ENCODE measurements at regions not wholly inside any gene's neighbourhood (a gene's known extent, or its start where the extent isn't known, plus 50 kb on each side); places are given as distances from the start of the nearest gene placed in this dataset.
A peak's percentile ranks its signal among the peaks of the same experiment; 100 is the strongest.

DNA sequence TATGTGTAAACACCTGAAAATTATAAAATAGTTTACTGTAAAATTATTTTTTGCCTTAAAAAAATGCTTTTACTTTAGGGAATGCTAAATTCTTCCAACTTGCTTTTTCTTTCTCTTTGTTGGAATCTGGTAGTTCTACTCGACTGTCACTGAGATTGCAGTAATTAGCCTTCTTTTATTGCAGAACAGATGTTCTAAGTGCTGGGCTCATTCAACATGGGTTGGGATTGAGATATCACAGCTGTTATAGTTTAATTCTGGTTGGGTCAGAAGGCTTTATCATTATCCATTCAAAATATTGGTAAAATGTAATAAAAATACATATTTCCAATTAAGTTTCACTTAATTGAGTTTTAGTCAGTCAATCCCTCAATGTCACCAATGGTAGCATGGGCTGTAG lies 686.7 kb downstream of the CDH18 start:
- Histone ChIP-seq H3K4me1 (no peaks in the 10 kb centered on the region), H3K27ac (no peak overlapping the region), H3K36me3 (no peaks in the 10 kb centered on the region), H3K4me3 (no peak overlapping the region), H3K27me3 (no peaks in the 10 kb centered on the region), H3K9me3 (no peaks in the 10 kb centered on the region)
- DNase-seq = no peak
- WGBS, 5 donors = 39 to 76% (median 53%) methylated on average over 1 of the region's 1 CpG
- TF ChIP-seq POLR2A (IDR thresholded peaks at IDR 0.05) (no peak), POLR2AphosphoS5 (IDR thresholded peaks at IDR 0.05) (no peak), EP300 (IDR thresholded peaks at IDR 0.05) (no peak)
- TF ChIP-seq, protein P1, sequence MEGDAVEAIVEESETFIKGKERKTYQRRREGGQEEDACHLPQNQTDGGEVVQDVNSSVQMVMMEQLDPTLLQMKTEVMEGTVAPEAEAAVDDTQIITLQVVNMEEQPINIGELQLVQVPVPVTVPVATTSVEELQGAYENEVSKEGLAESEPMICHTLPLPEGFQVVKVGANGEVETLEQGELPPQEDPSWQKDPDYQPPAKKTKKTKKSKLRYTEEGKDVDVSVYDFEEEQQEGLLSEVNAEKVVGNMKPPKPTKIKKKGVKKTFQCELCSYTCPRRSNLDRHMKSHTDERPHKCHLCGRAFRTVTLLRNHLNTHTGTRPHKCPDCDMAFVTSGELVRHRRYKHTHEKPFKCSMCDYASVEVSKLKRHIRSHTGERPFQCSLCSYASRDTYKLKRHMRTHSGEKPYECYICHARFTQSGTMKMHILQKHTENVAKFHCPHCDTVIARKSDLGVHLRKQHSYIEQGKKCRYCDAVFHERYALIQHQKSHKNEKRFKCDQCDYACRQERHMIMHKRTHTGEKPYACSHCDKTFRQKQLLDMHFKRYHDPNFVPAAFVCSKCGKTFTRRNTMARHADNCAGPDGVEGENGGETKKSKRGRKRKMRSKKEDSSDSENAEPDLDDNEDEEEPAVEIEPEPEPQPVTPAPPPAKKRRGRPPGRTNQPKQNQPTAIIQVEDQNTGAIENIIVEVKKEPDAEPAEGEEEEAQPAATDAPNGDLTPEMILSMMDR (IDR thresholded peaks at IDR 0.05) = no peak
- intact Hi-C loops (cut with DNase I; ENCODE audit: low total_unique reads) = no loop called here

GRCh38 chr5:19314840-19315239 lies 673.2 kb downstream of the CDH18 start:
- Histone ChIP-seq H3K27ac (no peak overlapping the region), H3K27me3 (no peaks in the 10 kb centered on the region), H3K4me3 (no peak overlapping the region), H3K4me1 (no peaks in the 10 kb centered on the region), H3K9me3 (peaks cover 0 to 1% (median 0%) of the 10 kb centered on the region in 4 donors), H3K36me3 (no peaks in the 10 kb centered on the region)
- 67 to 81% (median 71%) methylated on average over 1 of the region's 1 CpG for WGBS, 5 donors
- no peak for TF ChIP-seq POLR2A (IDR thresholded peaks at IDR 0.05)
- TF ChIP-seq POLR2AphosphoS5 (IDR thresholded peaks at IDR 0.05) = no peak
- TF ChIP-seq, protein P1 (IDR thresholded peaks at IDR 0.05) = no peak
- no peak for TF ChIP-seq EP300 (IDR thresholded peaks at IDR 0.05)
- DNase-seq = no peak
- intact Hi-C loops (cut with DNase I; ENCODE audit: low total_unique reads) = no loop called here

- H3K36me3 ChIP-seq = no peaks in the 10 kb centered on the region
- TF ChIP-seq EP300 (IDR thresholded peaks at IDR 0.05) = no peak
- no peak for TF ChIP-seq POLR2A (IDR thresholded peaks at IDR 0.05)
- TF ChIP-seq, protein P1 (IDR thresholded peaks at IDR 0.05) = no peak
- TF ChIP-seq POLR2AphosphoS5 (IDR thresholded peaks at IDR 0.05) = no peak
- no peaks in the 10 kb centered on the region for H3K27me3 ChIP-seq
- H3K4me3 ChIP-seq = no peak overlapping the region
- intact Hi-C loops (cut with DNase I; ENCODE audit: low total_unique reads) = no loop called here
- DNase-seq = no peak
- H3K4me1 ChIP-seq = no peaks in the 10 kb centered on the region
- no peak overlapping the region for H3K27ac ChIP-seq
- H3K9me3 ChIP-seq = no peaks in the 10 kb centered on the region
- 88 to 98% (median 94%) methylated on average over 1 of the region's 1 CpG for WGBS, 5 donors
Observed at GRCh38 chr5:19319252-19319651, 668.7 kb downstream of the CDH18 start.

- 52 to 72% (median 63%) methylated on average over 4 of the region's 4 CpGs for WGBS, 5 donors
- no peaks in the 10 kb centered on the region for H3K4me1 ChIP-seq
- peak in 1 of 2 donors; percentile 3 for DNase-seq
Observed at GRCh38 chr5:19322716-19323485, 665.1 kb downstream of the CDH18 start.

More at GRCh38 chr5:19322716-19323485, 665.1 kb downstream of the CDH18 start:
- Histone ChIP-seq H3K36me3 (no peaks in the 10 kb centered on the region), H3K27me3 (no peaks in the 10 kb centered on the region), H3K27ac (no peak overlapping the region), H3K4me3 (no peak overlapping the region), H3K9me3 (no peaks in the 10 kb centered on the region)
- intact Hi-C loops (cut with DNase I; ENCODE audit: low total_unique reads) = no loop called here
- TF ChIP-seq, protein P1 (IDR thresholded peaks at IDR 0.05) = no peak
- TF ChIP-seq POLR2AphosphoS5 (IDR thresholded peaks at IDR 0.05) = no peak
- TF ChIP-seq EP300 (IDR thresholded peaks at IDR 0.05) = no peak
- no peak for TF ChIP-seq POLR2A (IDR thresholded peaks at IDR 0.05)
